HL-60 (cell line): ENCODE measurements at regions not wholly inside any gene's neighbourhood (a gene's known extent, or its start where the extent isn't known, plus 50 kb on each side); places are given as distances from the start of the nearest gene placed in this dataset.

Source experiments
- DNase-seq, 2 experiments: peaks; one replicate each; pipeline ENCODE4 v3.0.0-alpha.2; 2010 to 2020; ENCODE audit warnings: low read depth in 1 of 2, low spot score in 1 of 2
- H3K27ac ChIP-seq: fragments of 250-450 bp; sonication (Bioruptor Pico); replicated peaks from 2 replicates; pipeline ENCODE4 v1.5.1; 2020; ENCODE audit warnings: mild to moderate bottlenecking, moderate library complexity
- H3K27me3 ChIP-seq: fragments of 250-450 bp; sonication (Bioruptor Pico); 2 replicates; pipeline ENCODE4 v1.5.1; 2021; ENCODE audit warnings: mild to moderate bottlenecking, moderate library complexity; ENCODE audit not compliant: insufficient read depth, poor library complexity, severe bottlenecking
- H3K4me3 ChIP-seq: replicated peaks from 2 replicates; pipeline ENCODE4 v1.5.1; 2011; ENCODE audit warnings: mild to moderate bottlenecking, control low read depth, low read length; ENCODE audit not compliant: insufficient read depth
- GABPA ChIP-seq: IDR thresholded peaks from 2 replicates; pipeline ENCODE4 v1.6.1; 2012; ENCODE audit warnings: low read depth
- POLR2AphosphoS5 ChIP-seq: IDR thresholded peaks from 2 replicates; pipeline ENCODE4 v1.6.1; 2012; ENCODE audit warnings: low read depth
- REST ChIP-seq: IDR thresholded peaks from 2 replicates; pipeline ENCODE4 v1.6.1; 2012; ENCODE audit warnings: low read depth; ENCODE audit not compliant: insufficient replicate concordance
- SPI1 ChIP-seq: IDR thresholded peaks from 2 replicates; pipeline ENCODE4 v1.6.1; 2012; ENCODE audit warnings: low read depth, mild to moderate bottlenecking, borderline replicate concordance
- TF ChIP-seq, protein P1 (sequence below): IDR thresholded peaks from one replicate; pipeline ENCODE4 v1.5.1; 2011; ENCODE audit warnings: low read length, control low read depth, inconsistent platforms; ENCODE audit not compliant: insufficient read depth

DNA sequence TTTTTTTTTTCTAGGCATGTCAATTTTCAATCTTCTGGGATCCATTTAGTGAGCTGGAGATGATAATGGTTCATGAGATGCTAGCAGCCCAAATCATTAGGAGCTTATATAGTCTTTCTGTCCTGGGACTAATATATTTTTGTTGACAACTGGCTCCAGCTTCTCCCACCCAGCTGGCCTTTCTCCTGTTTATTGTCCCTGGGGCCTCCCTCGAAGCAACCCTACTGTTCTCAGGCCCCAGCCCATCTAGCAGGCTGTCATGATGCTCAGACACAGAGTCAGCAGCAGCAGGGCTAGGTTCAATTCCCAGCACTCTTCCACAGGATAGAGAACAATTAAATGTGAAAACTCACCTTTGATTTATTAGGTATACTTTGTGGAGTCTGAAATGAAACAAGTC, 127.6 kb upstream of the MID1 start:
- Histone ChIP-seq H3K27ac (no peak overlapping the region), H3K27me3 (no peaks in the 10 kb centered on the region), H3K4me3 (no peak overlapping the region)
- no peak for DNase-seq
- TF ChIP-seq POLR2AphosphoS5 (no peak), SPI1 (no peak), REST (no peak), GABPA (no peak)
- TF ChIP-seq, protein P1, sequence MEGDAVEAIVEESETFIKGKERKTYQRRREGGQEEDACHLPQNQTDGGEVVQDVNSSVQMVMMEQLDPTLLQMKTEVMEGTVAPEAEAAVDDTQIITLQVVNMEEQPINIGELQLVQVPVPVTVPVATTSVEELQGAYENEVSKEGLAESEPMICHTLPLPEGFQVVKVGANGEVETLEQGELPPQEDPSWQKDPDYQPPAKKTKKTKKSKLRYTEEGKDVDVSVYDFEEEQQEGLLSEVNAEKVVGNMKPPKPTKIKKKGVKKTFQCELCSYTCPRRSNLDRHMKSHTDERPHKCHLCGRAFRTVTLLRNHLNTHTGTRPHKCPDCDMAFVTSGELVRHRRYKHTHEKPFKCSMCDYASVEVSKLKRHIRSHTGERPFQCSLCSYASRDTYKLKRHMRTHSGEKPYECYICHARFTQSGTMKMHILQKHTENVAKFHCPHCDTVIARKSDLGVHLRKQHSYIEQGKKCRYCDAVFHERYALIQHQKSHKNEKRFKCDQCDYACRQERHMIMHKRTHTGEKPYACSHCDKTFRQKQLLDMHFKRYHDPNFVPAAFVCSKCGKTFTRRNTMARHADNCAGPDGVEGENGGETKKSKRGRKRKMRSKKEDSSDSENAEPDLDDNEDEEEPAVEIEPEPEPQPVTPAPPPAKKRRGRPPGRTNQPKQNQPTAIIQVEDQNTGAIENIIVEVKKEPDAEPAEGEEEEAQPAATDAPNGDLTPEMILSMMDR = no peak

- Histone ChIP-seq H3K27ac (no peak overlapping the region), H3K27me3 (no peaks in the 10 kb centered on the region), H3K4me3 (no peak overlapping the region)
- TF ChIP-seq SPI1 = no peak
- TF ChIP-seq, protein P1 = no peak
- TF ChIP-seq REST = no peak
- TF ChIP-seq GABPA = no peak
- TF ChIP-seq POLR2AphosphoS5 = no peak
- DNase-seq = no peak
These were observed 128.7 kb upstream of the MID1 start for GRCh38 chrX:10749113-10749512.

DNA sequence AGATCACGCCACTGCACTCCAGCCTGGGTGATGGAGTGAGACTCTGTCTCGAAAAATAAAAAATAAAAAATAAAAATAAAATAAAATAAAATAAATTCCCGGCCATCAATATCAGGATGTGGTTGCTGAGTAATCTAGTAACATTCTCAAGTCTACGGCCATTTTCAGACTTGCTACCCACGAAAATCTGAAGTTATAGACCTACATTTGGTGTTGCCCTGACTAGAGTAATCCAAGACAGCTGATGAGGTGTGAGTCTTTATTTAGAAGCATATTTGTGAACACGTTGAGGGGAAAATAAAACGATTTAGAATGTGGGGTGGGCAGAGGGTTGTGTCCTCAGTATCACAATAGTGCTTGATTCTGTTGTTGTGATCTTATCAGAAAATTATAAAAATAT, 130.2 kb upstream of the MID1 start:
- TF ChIP-seq SPI1 = no peak
- TF ChIP-seq GABPA = no peak
- no peak for TF ChIP-seq POLR2AphosphoS5
- H3K4me3 ChIP-seq = no peak overlapping the region
- no peak for DNase-seq
- no peaks in the 10 kb centered on the region for H3K27me3 ChIP-seq
- no peak overlapping the region for H3K27ac ChIP-seq

DNA sequence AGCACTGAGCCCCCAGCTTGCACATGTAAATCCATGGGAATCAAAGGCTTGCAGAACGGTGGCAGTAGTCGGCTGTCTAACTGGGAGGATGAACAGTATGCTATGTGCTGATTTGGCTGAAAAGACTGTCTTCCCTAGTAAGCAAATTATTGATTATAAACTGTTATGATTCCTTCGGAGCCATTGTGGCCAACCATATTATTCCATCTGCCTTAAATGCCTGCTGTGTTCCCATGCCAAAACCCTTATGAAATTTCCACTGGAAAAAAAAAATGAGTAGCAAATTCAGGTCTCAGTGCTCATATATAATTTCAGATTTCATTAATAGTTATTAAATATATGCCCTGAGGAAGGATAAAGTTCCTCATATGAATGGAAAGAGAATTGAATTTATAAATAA, 132.7 kb upstream of the MID1 start:
- Histone ChIP-seq H3K4me3 (no peak overlapping the region), H3K27ac (no peak overlapping the region), H3K27me3 (no peaks in the 10 kb centered on the region)
- DNase-seq = no peak
- TF ChIP-seq REST = no peak
- TF ChIP-seq GABPA = no peak
- TF ChIP-seq POLR2AphosphoS5 = no peak
